SU-DHL-6 (cell line): ENCODE measurements at regions not wholly inside any gene's neighbourhood (a gene's known extent, or its start where the extent isn't known, plus 50 kb on each side); places are given as distances from the start of the nearest gene placed in this dataset.

Source experiments
- EZH2phosphoT487 ChIP-seq: fragments of 200-600 bp; sonication (generic), shearing (Covaris generic); conservative IDR thresholded peaks from 2 replicates; pipeline ENCODE4 v1.6.1; 2018; ENCODE audit warnings: mild to moderate bottlenecking, antibody characterized with exemption, low read length, moderate library complexity, mixed read lengths
- TF ChIP-seq, protein P1 (sequence below): fragments of 200-600 bp; sonication (generic); IDR thresholded peaks from one replicate; pipeline ENCODE4 v1.5.1; 2017; ENCODE audit warnings: antibody characterized with exemption, mild to moderate bottlenecking, low read length, moderate library complexity; ENCODE audit not compliant: insufficient read depth, poor library complexity, severe bottlenecking

GRCh38 chr11:116123739-116124138, 619.5 kb upstream of the CADM1 start:
- TF ChIP-seq, protein P1, sequence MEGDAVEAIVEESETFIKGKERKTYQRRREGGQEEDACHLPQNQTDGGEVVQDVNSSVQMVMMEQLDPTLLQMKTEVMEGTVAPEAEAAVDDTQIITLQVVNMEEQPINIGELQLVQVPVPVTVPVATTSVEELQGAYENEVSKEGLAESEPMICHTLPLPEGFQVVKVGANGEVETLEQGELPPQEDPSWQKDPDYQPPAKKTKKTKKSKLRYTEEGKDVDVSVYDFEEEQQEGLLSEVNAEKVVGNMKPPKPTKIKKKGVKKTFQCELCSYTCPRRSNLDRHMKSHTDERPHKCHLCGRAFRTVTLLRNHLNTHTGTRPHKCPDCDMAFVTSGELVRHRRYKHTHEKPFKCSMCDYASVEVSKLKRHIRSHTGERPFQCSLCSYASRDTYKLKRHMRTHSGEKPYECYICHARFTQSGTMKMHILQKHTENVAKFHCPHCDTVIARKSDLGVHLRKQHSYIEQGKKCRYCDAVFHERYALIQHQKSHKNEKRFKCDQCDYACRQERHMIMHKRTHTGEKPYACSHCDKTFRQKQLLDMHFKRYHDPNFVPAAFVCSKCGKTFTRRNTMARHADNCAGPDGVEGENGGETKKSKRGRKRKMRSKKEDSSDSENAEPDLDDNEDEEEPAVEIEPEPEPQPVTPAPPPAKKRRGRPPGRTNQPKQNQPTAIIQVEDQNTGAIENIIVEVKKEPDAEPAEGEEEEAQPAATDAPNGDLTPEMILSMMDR: no peak
- TF ChIP-seq EZH2phosphoT487: no peak
